ENCODE measurements at regions not wholly inside any gene's neighbourhood (a gene's known extent, or its start where the extent isn't known, plus 50 kb on each side); places are given as distances from the start of the nearest gene placed in this dataset.

DNA sequence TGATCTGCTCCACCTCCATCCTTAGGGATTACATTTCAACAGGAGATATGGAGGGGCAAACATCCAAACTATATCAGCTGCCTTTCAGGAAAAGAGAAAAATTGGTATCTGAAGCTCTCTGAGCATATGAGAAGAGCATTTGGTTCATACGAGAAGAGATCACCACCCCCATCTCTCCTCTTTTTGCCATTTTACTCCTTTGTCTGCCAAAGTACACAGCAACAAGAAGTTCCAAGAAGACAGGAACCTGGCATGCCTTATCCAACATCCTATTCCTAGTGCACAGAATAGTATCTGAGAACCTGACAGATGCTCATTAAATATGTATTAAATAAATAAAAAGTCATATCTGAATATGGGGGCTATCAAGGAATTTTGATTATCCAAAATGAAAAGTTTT is 142.5 kb upstream of the PKN2 start:
- CTCF ChIA-PET = interaction anchor here (0.7 kb wide), 1 partner anchor 543 kb away, joined by 3 read pairs; no protein-coding TSS in a partner anchor
- DNase-seq (no peak), ATAC-seq (no peak)
- intact Hi-C loops (cut with DNase I, micrococcal nuclease) = no loop called here
- POLR2A ChIA-PET = no interaction called here
- Mint-ChIP-seq H3K36me3 (ENCODE audit: low read depth) (no peaks in the 10 kb centered on the region), H3K27ac (no peak overlapping the region), H3K27me3 (peaks cover 11% of the 10 kb centered on the region), H3K4me3 (no peak overlapping the region), H3K4me1 (no peaks in the 10 kb centered on the region), H3K9me3 (ENCODE audit: low read depth) (no peaks in the 10 kb centered on the region)

DNA sequence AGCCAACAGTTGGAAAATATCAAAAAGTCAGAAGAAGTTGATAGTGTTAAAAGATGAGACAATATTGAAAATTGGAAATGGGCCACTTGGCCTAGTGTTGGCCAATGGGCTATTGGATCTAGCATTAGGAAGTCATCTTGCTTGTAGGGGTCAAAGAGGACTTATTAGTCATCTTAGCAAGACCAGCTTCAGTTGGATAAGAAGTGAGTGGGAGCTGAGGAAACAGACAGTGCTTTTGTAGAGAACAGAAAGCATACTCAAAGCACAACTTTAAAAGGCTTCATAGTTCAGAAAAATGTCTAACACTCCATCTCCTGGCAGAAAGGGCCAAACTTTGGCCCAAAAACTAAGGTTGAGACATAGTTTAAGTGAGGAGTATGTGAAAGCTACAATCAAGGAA is 139.9 kb upstream of the PKN2 start:
- no peaks in the 10 kb centered on the region for H3K9me3 Mint-ChIP-seq (ENCODE audit: low read depth)
- DNase-seq (no peak), ATAC-seq (no peak)
- no peak overlapping the region for H3K27ac Mint-ChIP-seq
- H3K27me3 Mint-ChIP-seq = peaks cover 6% of the 10 kb centered on the region
- H3K4me3 Mint-ChIP-seq = no peak overlapping the region
- no peaks in the 10 kb centered on the region for H3K4me1 Mint-ChIP-seq
- POLR2A ChIA-PET = no interaction called here
- intact Hi-C loops (cut with DNase I, micrococcal nuclease) = no loop called here
- no peaks in the 10 kb centered on the region for H3K36me3 Mint-ChIP-seq (ENCODE audit: low read depth)
- CTCF ChIA-PET = interaction anchor here (2.0 kb wide), 1 partner anchor 17 kb away, joined by 5 read pairs; no protein-coding TSS in a partner anchor

DNA sequence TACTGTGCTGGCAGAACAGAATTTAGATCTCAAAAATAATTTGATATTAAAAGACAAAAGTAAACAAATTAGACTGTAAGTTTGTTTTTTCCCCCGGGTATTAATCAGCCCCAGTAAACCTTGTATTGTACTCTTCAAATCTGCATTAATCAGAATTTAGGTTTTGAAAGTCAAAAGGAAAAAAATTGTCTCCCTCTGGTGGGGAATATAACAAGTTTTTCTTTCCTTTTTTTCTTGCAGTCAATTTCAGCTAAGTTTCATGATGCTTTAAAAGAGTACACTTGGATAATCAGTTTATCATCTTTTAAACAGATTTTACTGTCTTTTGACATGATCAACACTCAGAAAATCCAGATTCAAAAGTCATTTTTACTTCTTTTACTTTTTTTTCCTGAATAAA is 134.5 kb upstream of the PKN2 start:
- ChIA-PET CTCF (interaction anchor here (0.9 to 1.3 kb wide), 3 partner anchors 11 to 366 kb away, joined by 3 to 4 read pairs (median 3); no protein-coding TSS in a partner anchor), POLR2A (no interaction called here)
- Mint-ChIP-seq H3K27me3 (peaks cover 2% of the 10 kb centered on the region), H3K4me1 (no peaks in the 10 kb centered on the region), H3K9me3 (ENCODE audit: low read depth) (no peaks in the 10 kb centered on the region), H3K36me3 (ENCODE audit: low read depth) (no peaks in the 10 kb centered on the region), H3K27ac (no peak overlapping the region), H3K4me3 (no peak overlapping the region)
- intact Hi-C loops (cut with DNase I, micrococcal nuclease) = no loop called here
- ATAC-seq = no peak
- no peak for DNase-seq

DNA sequence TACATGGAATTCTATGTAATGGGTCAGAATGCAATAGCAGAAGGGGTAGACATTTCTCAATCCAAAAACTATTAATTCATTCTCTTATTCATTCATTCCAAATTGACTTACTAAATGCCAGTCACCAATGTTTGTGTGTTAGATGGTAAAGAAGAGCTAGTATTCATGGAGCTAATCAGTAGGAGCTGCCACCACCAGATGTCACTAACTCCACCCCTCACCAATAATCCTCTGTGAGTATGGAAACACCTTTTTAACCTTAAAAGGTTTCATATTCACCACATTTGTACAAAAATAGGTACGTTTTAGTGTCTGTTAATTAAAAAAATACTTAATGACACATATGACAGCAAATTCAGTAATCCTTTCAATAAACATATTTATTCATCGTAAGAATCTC is 131.8 kb upstream of the PKN2 start:
- Mint-ChIP-seq H3K36me3 (ENCODE audit: low read depth) (no peaks in the 10 kb centered on the region), H3K27ac (no peak overlapping the region), H3K4me3 (no peak overlapping the region), H3K9me3 (ENCODE audit: low read depth) (no peaks in the 10 kb centered on the region), H3K27me3 (no peaks in the 10 kb centered on the region), H3K4me1 (no peaks in the 10 kb centered on the region)
- ChIA-PET POLR2A (no interaction called here), CTCF (no interaction called here)
- no peak for ATAC-seq
- DNase-seq = no peak
- intact Hi-C loops (cut with DNase I, micrococcal nuclease) = no loop called here

DNA sequence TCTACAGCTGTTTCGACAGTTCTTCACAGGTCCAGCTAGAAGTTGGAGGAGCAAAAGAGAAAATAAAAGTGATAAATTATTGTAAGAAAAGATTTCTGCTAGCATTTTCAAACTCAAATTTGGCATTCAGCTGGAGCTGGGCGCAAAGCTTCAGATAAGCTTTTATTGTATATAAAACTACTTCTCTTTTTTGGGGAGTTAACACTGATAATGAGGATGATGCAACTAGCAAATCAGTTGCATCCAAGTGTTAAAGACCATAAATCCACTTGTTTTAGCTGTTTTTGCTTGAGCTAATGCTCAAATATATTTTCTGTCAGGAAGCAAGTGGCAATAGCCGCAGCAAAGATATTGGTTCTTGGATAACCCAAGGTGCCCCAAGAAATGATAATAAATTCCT is 127.1 kb upstream of the PKN2 start:
- H3K27ac Mint-ChIP-seq = no peak overlapping the region
- H3K36me3 Mint-ChIP-seq (ENCODE audit: low read depth) = no peaks in the 10 kb centered on the region
- H3K4me3 Mint-ChIP-seq = no peak overlapping the region
- H3K9me3 Mint-ChIP-seq (ENCODE audit: low read depth) = no peaks in the 10 kb centered on the region
- H3K4me1 Mint-ChIP-seq = no peaks in the 10 kb centered on the region
- DNase-seq = no peak
- POLR2A ChIA-PET = no interaction called here
- no peak for ATAC-seq
- CTCF ChIA-PET = interaction anchor here (0.5 to 0.6 kb wide), 2 partner anchors 33 to 1826 kb away, joined by 3 read pairs; no protein-coding TSS in a partner anchor
- H3K27me3 Mint-ChIP-seq = peaks cover 2% of the 10 kb centered on the region
- intact Hi-C loops (cut with DNase I, micrococcal nuclease) = no loop called here

DNA sequence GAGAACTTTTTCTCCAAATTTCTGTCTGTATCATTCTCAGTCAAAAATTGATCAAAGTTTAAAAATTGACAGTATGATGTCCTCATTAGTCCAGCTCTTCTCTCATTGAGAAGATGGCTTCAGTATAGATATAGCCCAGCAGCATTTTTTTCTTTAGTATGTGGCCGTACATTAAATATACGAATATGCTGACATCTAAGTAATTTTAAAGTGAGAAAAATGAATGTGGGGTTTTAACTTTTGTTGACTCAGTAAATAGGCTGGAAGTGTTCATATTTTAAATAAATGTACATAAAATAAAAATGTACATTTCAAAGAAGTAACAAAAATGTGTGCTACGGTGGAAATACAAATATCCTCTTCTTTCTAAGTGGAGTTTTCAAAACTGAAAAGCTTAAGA is 123.5 kb upstream of the PKN2 start:
- no peaks in the 10 kb centered on the region for H3K9me3 Mint-ChIP-seq (ENCODE audit: low read depth)
- ChIA-PET POLR2A (no interaction called here), CTCF (interaction anchor here (0.8 kb wide), 1 partner anchor 11 kb away, joined by 3 read pairs; no protein-coding TSS in a partner anchor)

DNA sequence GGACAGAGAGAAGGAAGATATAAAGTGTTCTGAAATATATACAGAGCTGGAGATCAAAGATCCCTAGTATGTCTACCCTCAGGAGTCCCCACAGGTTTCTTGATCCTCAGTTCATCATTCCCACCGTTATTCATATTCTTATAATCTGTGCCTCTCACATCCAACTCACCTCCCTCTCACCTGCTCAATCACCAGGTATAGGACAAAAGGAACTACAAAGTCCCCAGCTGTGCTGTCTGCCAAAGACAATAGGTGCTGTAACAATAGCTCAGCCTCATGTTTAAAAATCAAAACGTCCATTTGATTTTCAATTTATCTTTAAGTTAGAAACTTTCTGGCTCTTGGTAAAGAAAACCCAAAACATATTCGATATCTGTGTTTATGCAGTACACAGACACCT is 121.1 kb upstream of the PKN2 start:
- H3K27me3 Mint-ChIP-seq = peaks cover 7% of the 10 kb centered on the region
- ATAC-seq = no peak
- H3K27ac Mint-ChIP-seq = no peak overlapping the region
- H3K4me3 Mint-ChIP-seq = no peak overlapping the region
- POLR2A ChIA-PET = no interaction called here
- H3K9me3 Mint-ChIP-seq (ENCODE audit: low read depth) = no peaks in the 10 kb centered on the region
- no peaks in the 10 kb centered on the region for H3K4me1 Mint-ChIP-seq
- CTCF ChIA-PET = interaction anchor here (0.7 kb wide), 1 partner anchor 96 kb away, joined by 3 read pairs; no protein-coding TSS in a partner anchor
- H3K36me3 Mint-ChIP-seq (ENCODE audit: low read depth) = no peaks in the 10 kb centered on the region
- DNase-seq = no peak
- intact Hi-C loops (cut with DNase I, micrococcal nuclease) = no loop called here

More for the DNA sequence above, 123.5 kb upstream of the PKN2 start:
- Mint-ChIP-seq H3K4me3 (no peak overlapping the region), H3K27me3 (peaks cover 5% of the 10 kb centered on the region), H3K36me3 (ENCODE audit: low read depth) (no peaks in the 10 kb centered on the region), H3K27ac (no peak overlapping the region), H3K4me1 (no peaks in the 10 kb centered on the region)
- intact Hi-C loops (cut with DNase I, micrococcal nuclease) = no loop called here
- DNase-seq (no peak), ATAC-seq (no peak)

DNA sequence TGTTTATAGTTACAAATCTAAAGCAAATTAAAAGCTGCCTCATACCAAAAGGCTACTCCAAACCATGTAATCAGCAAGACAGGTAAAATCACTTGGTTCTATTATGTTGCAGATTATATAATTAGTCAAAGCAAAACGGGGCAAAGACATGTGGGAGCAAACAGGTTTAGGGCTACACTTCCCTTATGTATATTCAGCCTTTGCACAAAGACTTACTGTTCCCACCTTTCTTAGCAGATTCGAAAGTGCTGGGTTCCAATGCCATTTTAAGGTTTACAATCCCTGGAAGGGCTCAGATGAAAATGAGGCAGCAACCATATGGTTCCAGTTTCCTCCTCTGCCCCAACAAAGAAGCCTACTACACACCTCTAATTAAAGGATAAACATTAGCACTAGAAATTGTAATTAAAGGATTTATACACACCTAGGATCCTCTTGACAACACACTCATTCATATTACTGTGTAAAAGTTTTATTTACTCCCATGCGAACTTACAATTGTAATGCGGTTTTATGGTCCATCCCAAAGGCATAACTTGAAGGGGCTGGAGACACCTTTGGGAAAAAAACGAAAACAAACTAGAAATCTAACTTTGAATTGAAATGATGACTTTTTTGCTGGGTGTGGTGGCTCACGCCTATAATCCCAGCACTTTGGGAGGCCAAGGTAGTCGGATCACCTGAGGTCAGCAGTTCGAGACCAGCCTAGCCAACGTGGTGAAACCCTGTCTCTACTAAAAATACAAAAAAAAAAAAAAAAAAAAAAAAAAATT is 117.3 kb upstream of the PKN2 start:
- Mint-ChIP-seq H3K9me3 (ENCODE audit: low read depth) (no peaks in the 10 kb centered on the region), H3K27me3 (peaks cover 10% of the 10 kb centered on the region), H3K27ac (no peak overlapping the region), H3K36me3 (ENCODE audit: low read depth) (no peaks in the 10 kb centered on the region), H3K4me3 (no peak overlapping the region), H3K4me1 (no peaks in the 10 kb centered on the region)
- ChIA-PET CTCF (no interaction called here), POLR2A (no interaction called here)
- intact Hi-C loops (cut with DNase I, micrococcal nuclease) = no loop called here
- no peak for ATAC-seq
- DNase-seq = no peak

DNA sequence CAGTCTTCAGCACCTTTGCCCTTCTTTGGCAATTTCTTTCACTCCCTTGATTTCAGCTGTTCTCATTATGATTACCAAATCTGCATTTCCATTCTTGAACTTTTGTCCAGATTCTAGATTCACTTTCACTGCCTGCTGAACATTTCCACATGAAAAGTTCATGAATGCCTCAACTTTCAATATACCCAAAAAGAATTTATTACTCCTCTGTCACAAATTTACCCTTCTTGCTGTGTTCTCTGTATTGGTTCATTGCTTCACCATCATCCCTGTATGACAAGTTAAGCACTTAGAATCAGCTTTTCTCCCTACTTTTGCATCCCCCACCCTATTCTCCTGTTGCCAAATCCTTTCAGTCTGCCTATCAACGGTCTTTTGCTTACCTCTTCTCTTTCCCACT is 112.6 kb upstream of the PKN2 start:
- no peak for DNase-seq
- Mint-ChIP-seq H3K4me3 (no peak overlapping the region), H3K4me1 (no peaks in the 10 kb centered on the region), H3K9me3 (ENCODE audit: low read depth) (no peaks in the 10 kb centered on the region), H3K27me3 (peaks cover 8% of the 10 kb centered on the region), H3K36me3 (ENCODE audit: low read depth) (no peaks in the 10 kb centered on the region), H3K27ac (no peak overlapping the region)
- ATAC-seq = no peak
- ChIA-PET POLR2A (no interaction called here), CTCF (no interaction called here)
- intact Hi-C loops (cut with DNase I, micrococcal nuclease) = no loop called here

DNA sequence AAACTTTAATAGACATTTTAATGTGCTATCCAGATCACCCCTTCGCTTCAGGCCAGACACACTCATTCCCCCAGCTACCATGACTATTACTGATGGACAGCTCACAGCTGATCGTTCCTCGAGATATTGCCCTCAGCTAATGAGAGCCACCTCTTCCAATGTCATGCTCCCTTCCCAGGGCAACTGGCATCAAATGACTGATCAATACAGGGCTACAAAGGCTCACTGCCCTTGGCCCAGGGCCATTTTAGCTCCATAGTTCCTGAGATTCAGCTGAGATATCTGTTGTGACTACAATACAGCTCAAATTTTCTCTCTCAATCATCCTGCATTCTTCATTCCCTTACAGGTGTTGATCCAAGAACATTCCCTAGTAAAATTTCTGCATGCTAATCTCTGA is 104.5 kb upstream of the PKN2 start:
- no peak overlapping the region for H3K4me3 Mint-ChIP-seq
- POLR2A ChIA-PET = no interaction called here
- intact Hi-C loops (cut with DNase I, micrococcal nuclease) = no loop called here
- no peak overlapping the region for H3K27ac Mint-ChIP-seq
- no peak for DNase-seq
- peaks cover 11% of the 10 kb centered on the region for H3K27me3 Mint-ChIP-seq
- H3K9me3 Mint-ChIP-seq (ENCODE audit: low read depth) = no peaks in the 10 kb centered on the region
- no peaks in the 10 kb centered on the region for H3K36me3 Mint-ChIP-seq (ENCODE audit: low read depth)
- no peak for ATAC-seq
- H3K4me1 Mint-ChIP-seq = no peaks in the 10 kb centered on the region
- CTCF ChIA-PET = interaction anchor here (0.6 to 1.1 kb wide), 3 partner anchors 15 to 396 kb away, joined by 3 to 4 read pairs (median 3); no protein-coding TSS in a partner anchor

DNA sequence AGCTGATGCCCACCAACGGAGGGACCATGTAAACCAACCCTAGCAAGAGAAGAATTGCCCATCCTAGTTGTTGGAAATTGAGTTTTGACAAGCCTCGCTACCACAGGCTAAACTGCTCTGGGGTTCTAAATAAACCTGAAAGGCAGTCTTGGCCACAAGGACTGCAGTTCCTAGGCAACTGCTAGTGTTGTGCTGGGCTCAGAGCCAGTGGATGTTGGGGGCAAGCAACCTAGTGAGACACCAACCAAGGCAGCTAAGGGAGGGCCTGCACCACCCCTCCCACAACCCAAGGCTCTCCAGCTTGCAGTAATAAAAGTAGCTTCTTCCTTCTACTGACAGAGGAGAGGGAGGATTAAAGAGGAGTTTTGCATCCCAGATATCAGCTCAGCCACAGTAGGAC is 102.4 kb upstream of the PKN2 start:
- ATAC-seq (no peak), DNase-seq (no peak)
- intact Hi-C loops (cut with DNase I, micrococcal nuclease) = no loop called here
- ChIA-PET CTCF (no interaction called here), POLR2A (no interaction called here)
- no peaks in the 10 kb centered on the region for H3K4me1 Mint-ChIP-seq
- no peaks in the 10 kb centered on the region for H3K9me3 Mint-ChIP-seq (ENCODE audit: low read depth)
- H3K27ac Mint-ChIP-seq = no peak overlapping the region
- H3K36me3 Mint-ChIP-seq (ENCODE audit: low read depth) = no peaks in the 10 kb centered on the region
- H3K27me3 Mint-ChIP-seq = peaks cover 18% of the 10 kb centered on the region
- no peak overlapping the region for H3K4me3 Mint-ChIP-seq

DNA sequence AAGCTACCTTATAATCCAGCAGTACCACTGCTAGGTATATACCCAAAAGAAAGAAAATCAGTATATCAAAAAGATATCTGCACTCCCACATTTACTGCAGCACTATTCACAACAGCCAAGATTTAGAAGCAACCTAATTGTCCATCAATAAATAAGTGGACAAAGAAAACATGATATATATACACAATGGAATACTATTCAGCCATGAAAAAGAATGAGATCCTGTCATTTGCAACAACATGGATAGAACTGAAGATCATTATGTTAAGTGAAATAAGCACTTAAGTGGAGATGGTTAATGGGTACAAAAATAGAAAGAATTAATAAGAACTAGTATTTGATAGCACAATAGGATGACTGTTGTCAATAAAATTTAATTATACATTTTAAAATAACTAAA is 90.7 kb upstream of the PKN2 start:
- CTCF ChIA-PET = interaction anchor here (0.8 kb wide), 1 partner anchor 1299 kb away, joined by 3 read pairs; no protein-coding TSS in a partner anchor
- peaks cover 6% of the 10 kb centered on the region for H3K27me3 Mint-ChIP-seq
- DNase-seq (no peak), ATAC-seq (no peak)
- peaks cover 4% of the 10 kb centered on the region for H3K4me1 Mint-ChIP-seq
- H3K4me3 Mint-ChIP-seq = no peak overlapping the region
- POLR2A ChIA-PET = no interaction called here
- no peak overlapping the region for H3K27ac Mint-ChIP-seq
- H3K36me3 Mint-ChIP-seq (ENCODE audit: low read depth) = no peaks in the 10 kb centered on the region
- peaks cover 3% of the 10 kb centered on the region for H3K9me3 Mint-ChIP-seq (ENCODE audit: low read depth)
- intact Hi-C loops (cut with DNase I, micrococcal nuclease) = loop anchor here in 1 of 2 experiments (5.0 kb wide), 2 partner anchors 1301 to 1461 kb away; no protein-coding TSS in a partner anchor

Data from activated CD4-positive, alpha-beta T cell treated with anti-CD3 and anti-CD28 coated beads for 36 hours (primary cell).